HepG2 (cell line): ENCODE measurements at regions not wholly inside any gene's neighbourhood (a gene's known extent, or its start where the extent isn't known, plus 50 kb on each side); places are given as distances from the start of the nearest gene placed in this dataset.

Source experiments
- ATAC-seq: fragments of 200-7000 bp; cut with Tn5 transposase; 3 replicates; pipeline ENCODE4 v1.9.1; 2020; ENCODE audit warnings: mild to moderate bottlenecking, moderate library complexity
- BruUV-seq: library from RNA; stranded (reverse); fragments of 400-500 nt; replicated peaks from 2 replicates; lab custom pipeline; 2021; lab: Mats Ljungman, UMichigan
- CTCF ChIA-PET: fragments of 300-600 bp; formaldehyde crosslinking; extraction: SDS; loops from one replicate; lab custom pipeline; 2021; ENCODE audit warnings: low total read pairs, inconsistent platforms, low intra/inter-chr PET ratio; lab: Yijun Ruan, JAX
- POLR2A ChIA-PET: fragments of 350-600 bp; sonication (Branson Sonifier 250); formaldehyde crosslinking; loops from one replicate; lab custom pipeline; 2020; ENCODE audit warnings: antibody characterized with exemption, inconsistent platforms; lab: Yijun Ruan, JAX
- DNase-seq: peaks from one replicate; pipeline ENCODE4 v3.0.0-alpha.2; 2015; ENCODE audit warnings: low spot score
- FAIRE-seq: peaks from 3 replicates; lab custom pipeline; 2011; peaks lifted over from hg19 to GRCh38; lab: Jason Lieb, UNC
- H2AFZ ChIP-seq: one replicate; pipeline ENCODE4 v1.6.1; 2011; ENCODE audit warnings: low read length, inconsistent platforms
- H3K27ac ChIP-seq: fragments of 300-600 bp; 3 replicates; pipeline ENCODE4 v1.8.0; 2011; ENCODE audit warnings: mixed run types, mild to moderate bottlenecking, mixed read lengths, low read length, inconsistent platforms; ENCODE audit not compliant: insufficient read depth; ENCODE audit errors: extremely low read length
- H3K27me3 ChIP-seq, 2 experiments: fragments of 200-600 bp in 1 of 2; 2 replicates in 1 of 2; 3 replicates in 1 of 2; pipeline versions ENCODE4 v1.6.0 to v1.8.0; 2011; ENCODE audit warnings: low read length in 2 of 2, mild to moderate bottlenecking in 2 of 2, moderate library complexity in 2 of 2, inconsistent platforms in 1 of 2; ENCODE audit not compliant: insufficient read depth in 2 of 2, control insufficient read depth in 1 of 2
- H3K36me3 ChIP-seq, 2 experiments: fragments of 200-600 bp in 1 of 2; replicated peaks in 1 of 2; 2 replicates in 1 of 2; 3 replicates in 1 of 2; pipeline versions ENCODE4 v1.5.1 to v1.8.0; 2011; ENCODE audit warnings: low read length in 2 of 2, inconsistent platforms in 1 of 2; ENCODE audit not compliant: insufficient read depth in 2 of 2, control insufficient read depth in 1 of 2
- H3K4me1 ChIP-seq: 2 replicates; pipeline ENCODE4 v1.5.1; 2012; ENCODE audit warnings: low read length, inconsistent platforms; ENCODE audit not compliant: insufficient read depth
- H3K4me2 ChIP-seq: 2 replicates; pipeline ENCODE4 v1.6.0; 2011; ENCODE audit warnings: low read depth, low read length, inconsistent platforms
- H3K4me3 ChIP-seq, 3 experiments: fragments of 200-600 bp in 1 of 3; sonication (generic), shearing (Covaris generic) in 1 of 3; replicated peaks in 1 of 3; 2 replicates each; pipeline ENCODE4 v1.5.1; 2011 to 2016; ENCODE audit warnings: low read length in 3 of 3, inconsistent platforms in 2 of 3, low read depth in 2 of 3, mild to moderate bottlenecking in 2 of 3, control low read depth in 1 of 3, mixed read lengths in 1 of 3; ENCODE audit not compliant: insufficient read depth in 1 of 3
- H3K79me2 ChIP-seq: one replicate; pipeline ENCODE4 v1.6.1; 2011; ENCODE audit warnings: low read length, inconsistent platforms; ENCODE audit not compliant: insufficient read depth
- H3K9ac ChIP-seq: 2 replicates; pipeline ENCODE4 v1.6.0; 2011; ENCODE audit warnings: mild to moderate bottlenecking, low read depth, low read length, inconsistent platforms; ENCODE audit not compliant: insufficient read depth
- H3K9me3 ChIP-seq: 2 replicates; pipeline ENCODE4 v1.5.1; 2012; ENCODE audit warnings: mild to moderate bottlenecking, low read length
- H4K20me1 ChIP-seq: 2 replicates; pipeline ENCODE4 v1.6.0; 2011; ENCODE audit warnings: inconsistent platforms, mild to moderate bottlenecking, low read length, moderate library complexity; ENCODE audit not compliant: insufficient read depth
- BATF2 ChIP-seq: sonication (generic); formaldehyde crosslinking; IDR thresholded peaks from 2 replicates; pipeline ENCODE4 v1.8.0; 2022; ENCODE audit warnings: mild to moderate bottlenecking, missing genetic modification reagents, moderate library complexity
- CTCF ChIP-seq: sonication (generic); formaldehyde crosslinking; IDR thresholded peaks from 2 replicates; pipeline ENCODE4 v1.5.0; 2020; ENCODE audit warnings: mild to moderate bottlenecking, missing genetic modification reagents, moderate library complexity
- GLI4 ChIP-seq: sonication (generic); formaldehyde crosslinking; IDR thresholded peaks from 2 replicates; pipeline ENCODE4 v1.5.1; 2020; ENCODE audit warnings: missing genetic modification reagents, mild to moderate bottlenecking, moderate library complexity, borderline replicate concordance
- PAF1 ChIP-seq: IDR thresholded peaks from 2 replicates; pipeline ENCODE4 v1.6.1; 2016; ENCODE audit warnings: missing genetic modification reagents, missing compliant biosample characterization
- SNAPC2 ChIP-seq: sonication (generic); formaldehyde crosslinking; IDR thresholded peaks from 2 replicates; pipeline ENCODE4 v1.8.1; 2022; ENCODE audit warnings: mild to moderate bottlenecking, missing genetic modification reagents
- TBX2 ChIP-seq: sonication (generic); formaldehyde crosslinking; IDR thresholded peaks from 2 replicates; pipeline ENCODE4 v1.5.0; 2020; ENCODE audit warnings: missing genetic modification reagents, mild to moderate bottlenecking, borderline replicate concordance
- ZNF10 ChIP-seq: sonication (generic); formaldehyde crosslinking; IDR thresholded peaks from 2 replicates; pipeline ENCODE4 v1.4.0; 2020; ENCODE audit warnings: mild to moderate bottlenecking, low read depth, missing genetic modification reagents, borderline replicate concordance
- ZNF451 ChIP-seq: sonication (generic); formaldehyde crosslinking; IDR thresholded peaks from 2 replicates; pipeline ENCODE4 v1.5.0; 2020; ENCODE audit warnings: mild to moderate bottlenecking, missing genetic modification reagents
- ZNF563 ChIP-seq: sonication (generic); formaldehyde crosslinking; IDR thresholded peaks from 2 replicates; pipeline ENCODE4 v1.8.0; 2022; ENCODE audit warnings: mild to moderate bottlenecking, moderate library complexity, missing genetic modification reagents
- ZNF607 ChIP-seq: sonication (generic); formaldehyde crosslinking; IDR thresholded peaks from 2 replicates; pipeline ENCODE4 v1.5.1; 2020; ENCODE audit warnings: missing genetic modification reagents, mild to moderate bottlenecking, borderline replicate concordance
- ZSCAN30 ChIP-seq: sonication (generic); formaldehyde crosslinking; IDR thresholded peaks from 2 replicates; pipeline ENCODE4 v1.5.0; 2020; ENCODE audit warnings: mild to moderate bottlenecking, missing genetic modification reagents
- WGBS: methylation state at CpG from one replicate; pipeline ENCODE4 v1.1.6; 2017; ENCODE audit warnings: low lambda C conversion rate; 5-methylcytosine and 5-hydroxymethylcytosine counted together
- in situ Hi-C: cut with HindIII; loops from 2 replicates; pipeline ENCODE4 v1.10.0; 2017; ENCODE audit warnings: low pct_unique_long_range_greater_than_20kb; ENCODE audit not compliant: extremely low pct_ligation_motif_present
- intact Hi-C: fragments of 100-400 bp; cut with micrococcal nuclease; formaldehyde crosslinking; loops from one replicate; pipeline ENCODE4 v1.10.0; 2022; ENCODE audit not compliant: unreplicated experiment

GRCh38 chr5:173530547-173530946, 85.9 kb downstream of the BOD1 start (continued):
- TF ChIP-seq CTCF, result peak; percentile 30; the same call in 1 of the 2 replicates
- TF ChIP-seq BATF2 (CRISPR knock-in tag), result no peak
- no peak for TF ChIP-seq ZNF607 (CRISPR knock-in tag)

GRCh38 chr5:173529861-173530260, 86.6 kb downstream of the BOD1 start:
- no peak overlapping the region for H3K4me2 ChIP-seq
- H3K27me3 ChIP-seq, result peaks cover 1 to 10% of the 10 kb centered on the region in 2 experiments; a peak in 2 of 5 replicates
- no peak overlapping the region for H3K27ac ChIP-seq
- intact Hi-C loops, result no loop called here
- no peaks in the 10 kb centered on the region for H3K36me3 ChIP-seq
- no peak for FAIRE-seq
- CTCF ChIA-PET, result no interaction called here
- POLR2A ChIA-PET, result no interaction called here
- in situ Hi-C loops, result no loop called here
- no peak for TF ChIP-seq SNAPC2 (CRISPR knock-in tag)
- TF ChIP-seq TBX2 (CRISPR knock-in tag), result no peak
- no peak for TF ChIP-seq PAF1 (CRISPR knock-in tag)
- TF ChIP-seq ZNF451 (CRISPR knock-in tag), result no peak
- TF ChIP-seq ZSCAN30 (CRISPR knock-in tag), result no peak
- no peak for TF ChIP-seq ZNF563 (CRISPR knock-in tag)
- TF ChIP-seq ZNF10 (CRISPR knock-in tag), result no peak
- no peak for TF ChIP-seq GLI4 (CRISPR knock-in tag)
- no peaks in the 10 kb centered on the region for H3K9me3 ChIP-seq
- H3K9ac ChIP-seq, result no peak overlapping the region
- ATAC-seq, result no peak
- H3K4me3 ChIP-seq, result no peak overlapping the region
- WGBS, result 0% methylated on average over 2 of the region's 3 CpGs
- no peak overlapping the region for H2AFZ ChIP-seq
- no peaks in the 10 kb centered on the region for H3K4me1 ChIP-seq
- no peaks in the 10 kb centered on the region for H4K20me1 ChIP-seq
- H3K79me2 ChIP-seq, result no peaks in the 10 kb centered on the region
- DNase-seq, result no peak
- BruUV-seq, result no TSS peak
